Aorta (tissue), 5 donors: ENCODE measurements at regions not wholly inside any gene's neighbourhood (a gene's known extent, or its start where the extent isn't known, plus 50 kb on each side); places are given as distances from the start of the nearest gene placed in this dataset.

Experiments used
- ATAC-seq: fragments of 200-7000 bp; cut with Tn5 transposase; one replicate; pipeline ENCODE4 v1.9.1; 2022; ENCODE audit warnings: moderate library complexity; ENCODE audit not compliant: low FRiP score
- DNase-seq, 2 donors: peaks; one replicate each; pipeline ENCODE4 v3.0.0-alpha.2; 2020
- H3K27ac ChIP-seq, 2 donors: one replicate each; pipeline ENCODE4 v1.5.1; 2013; ENCODE audit warnings: low read length in 2 of 2, mild to moderate bottlenecking in 2 of 2, moderate library complexity in 2 of 2, control low read depth in 1 of 2, inconsistent platforms in 1 of 2, low read depth in 1 of 2
- H3K27me3 ChIP-seq, 2 donors: one replicate each; pipeline ENCODE4 v1.6.1; 2013; ENCODE audit warnings: control low read depth in 1 of 2, low read length in 1 of 2, mild to moderate bottlenecking in 1 of 2, moderate library complexity in 1 of 2; ENCODE audit not compliant: insufficient read depth in 2 of 2, control insufficient read depth in 1 of 2
- H3K36me3 ChIP-seq, 2 donors: one replicate each; pipeline ENCODE4 v1.6.1; 2013; ENCODE audit warnings: control low read depth in 1 of 2, low read length in 1 of 2, mild to moderate bottlenecking in 1 of 2; ENCODE audit not compliant: insufficient read depth in 2 of 2, control insufficient read depth in 1 of 2
- H3K4me1 ChIP-seq, 2 donors: one replicate each; pipeline ENCODE4 v1.6.1; 2013; ENCODE audit warnings: low read length in 2 of 2, control low read depth in 1 of 2, mild to moderate bottlenecking in 1 of 2, moderate library complexity in 1 of 2; ENCODE audit not compliant: insufficient read depth in 2 of 2, control insufficient read depth in 1 of 2
- H3K4me3 ChIP-seq, 2 donors: one replicate each; pipeline ENCODE4 v1.5.1; 2013; ENCODE audit warnings: low read length in 2 of 2, control low read depth in 1 of 2, mild to moderate bottlenecking in 1 of 2
- H3K9me3 ChIP-seq: one replicate; pipeline ENCODE4 v1.6.1; 2013; ENCODE audit warnings: mild to moderate bottlenecking, low read length; ENCODE audit not compliant: control insufficient read depth
- WGBS, 2 donors: extraction: QIAGEN DNeasy Blood & Tissue Kit; methylation state at CpG; one replicate each; pipeline ENCODE4 v1.1.7; 2013; 5-methylcytosine and 5-hydroxymethylcytosine counted together
- intact Hi-C, 2 donors: fragments of 100-400 bp; cut with DNase I; formaldehyde crosslinking; loops; one replicate each; pipeline versions ENCODE4 v1.14.2 to v1.15.0; 2022
- donor health status: healthy with polysubstance abuse.
- donor health status: Bipolar disorder and iron deficiency.
- donor health status: DM: no; HTN: no; CAD: no.
- donor health status: DM: no; HTN: no; CAD: no.
- donor health status: DM: yes; HTN: yes; CAD: no.

GRCh38 chr4:11287055-11287454 is 141.6 kb downstream of the HS3ST1 start:
- Histone ChIP-seq H3K4me3 (no peak overlapping the region), H3K27ac (no peak overlapping the region), H3K36me3 (no peaks in the 10 kb centered on the region), H3K4me1 (no peaks in the 10 kb centered on the region), H3K9me3 (peaks cover 1% of the 10 kb centered on the region), H3K27me3 (no peaks in the 10 kb centered on the region)
- intact Hi-C loops: no loop called here
- 84 to 92% methylated on average over 2 of the region's 2 CpGs for WGBS, 2 donors
- DNase-seq: no peak
- ATAC-seq: no peak

GRCh38 chr4:11286533-11286932 is 142.2 kb downstream of the HS3ST1 start:
- H3K4me3 ChIP-seq: no peak overlapping the region
- WGBS, 2 donors: 60 to 68% methylated on average over 2 of the region's 2 CpGs
- intact Hi-C loops: no loop called here

GRCh38 chr4:11281720-11282119 is 147.0 kb downstream of the HS3ST1 start:
- no peaks in the 10 kb centered on the region for H3K36me3 ChIP-seq
- intact Hi-C loops: no loop called here
- ATAC-seq: no peak

More at GRCh38 chr4:11286533-11286932, 142.2 kb downstream of the HS3ST1 start:
- no peaks in the 10 kb centered on the region for H3K27me3 ChIP-seq
- H3K27ac ChIP-seq: no peak overlapping the region
- no peaks in the 10 kb centered on the region for H3K36me3 ChIP-seq
- peaks cover 1% of the 10 kb centered on the region for H3K9me3 ChIP-seq
- no peaks in the 10 kb centered on the region for H3K4me1 ChIP-seq
- ATAC-seq (no peak), DNase-seq (no peak)

GRCh38 chr4:11271263-11271662 is 157.4 kb downstream of the HS3ST1 start:
- Histone ChIP-seq H3K4me1 (no peaks in the 10 kb centered on the region), H3K27ac (no peak overlapping the region), H3K27me3 (no peaks in the 10 kb centered on the region), H3K9me3 (peaks cover 5% of the 10 kb centered on the region), H3K4me3 (no peak overlapping the region), H3K36me3 (no peaks in the 10 kb centered on the region)
- ATAC-seq: no peak
- intact Hi-C loops: no loop called here
- no peak for DNase-seq
- WGBS, 2 donors: 65 to 78% methylated on average over 4 of the region's 4 CpGs

More at GRCh38 chr4:11281720-11282119, 147.0 kb downstream of the HS3ST1 start:
- WGBS, 2 donors: 24 to 37% methylated on average over 1 of the region's 1 CpG
- Histone ChIP-seq H3K4me1 (no peaks in the 10 kb centered on the region), H3K27ac (no peak overlapping the region), H3K9me3 (peaks cover 3% of the 10 kb centered on the region), H3K27me3 (no peaks in the 10 kb centered on the region), H3K4me3 (no peak overlapping the region)
- DNase-seq: no peak

- H3K9me3 ChIP-seq: peaks cover 5% of the 10 kb centered on the region
- H3K27me3 ChIP-seq: no peaks in the 10 kb centered on the region
- DNase-seq (no peak), ATAC-seq (no peak)
- no peak overlapping the region for H3K27ac ChIP-seq
- H3K36me3 ChIP-seq: no peaks in the 10 kb centered on the region
- WGBS, 2 donors: 91 to 93% methylated on average over 2 of the region's 2 CpGs
- intact Hi-C loops: no loop called here
- no peaks in the 10 kb centered on the region for H3K4me1 ChIP-seq
- H3K4me3 ChIP-seq: no peak overlapping the region
Observed at GRCh38 chr4:11268149-11268548, 160.5 kb downstream of the HS3ST1 start.

GRCh38 chr4:11264841-11265240 is 163.9 kb downstream of the HS3ST1 start:
- WGBS, 2 donors: 3% methylated on average over 1 of the region's 1 CpG
- H3K9me3 ChIP-seq: peaks cover 2% of the 10 kb centered on the region

GRCh38 chr4:11264346-11264745 is 164.3 kb downstream of the HS3ST1 start:
- ATAC-seq (no peak), DNase-seq (no peak)
- H3K4me3 ChIP-seq: no peak overlapping the region
- H3K4me1 ChIP-seq: no peaks in the 10 kb centered on the region
- intact Hi-C loops: no loop called here
- H3K27ac ChIP-seq: no peak overlapping the region
- peaks cover 2% of the 10 kb centered on the region for H3K9me3 ChIP-seq
- H3K36me3 ChIP-seq: no peaks in the 10 kb centered on the region
- H3K27me3 ChIP-seq: no peaks in the 10 kb centered on the region

More at GRCh38 chr4:11264841-11265240, 163.9 kb downstream of the HS3ST1 start:
- intact Hi-C loops: no loop called here
- ATAC-seq (no peak), DNase-seq (no peak)
- Histone ChIP-seq H3K4me3 (no peak overlapping the region), H3K27ac (no peak overlapping the region), H3K36me3 (no peaks in the 10 kb centered on the region), H3K27me3 (no peaks in the 10 kb centered on the region), H3K4me1 (no peaks in the 10 kb centered on the region)

GRCh38 chr4:11263208-11263607 is 165.5 kb downstream of the HS3ST1 start:
- 45 to 97% methylated on average over 1 of the region's 1 CpG for WGBS, 2 donors
- intact Hi-C loops: no loop called here
- peaks cover 2% of the 10 kb centered on the region for H3K9me3 ChIP-seq
- DNase-seq: no peak
- no peak for ATAC-seq
- H3K27ac ChIP-seq: no peak overlapping the region
- H3K36me3 ChIP-seq: no peaks in the 10 kb centered on the region
- H3K4me1 ChIP-seq: no peaks in the 10 kb centered on the region
- no peak overlapping the region for H3K4me3 ChIP-seq
- H3K27me3 ChIP-seq: no peaks in the 10 kb centered on the region

- H3K36me3 ChIP-seq: no peaks in the 10 kb centered on the region
- ATAC-seq (no peak), DNase-seq (no peak)
- H3K27ac ChIP-seq: no peak overlapping the region
- H3K27me3 ChIP-seq: no peaks in the 10 kb centered on the region
- no peak overlapping the region for H3K4me3 ChIP-seq
- intact Hi-C loops: no loop called here
- no peaks in the 10 kb centered on the region for H3K9me3 ChIP-seq
- H3K4me1 ChIP-seq: no peaks in the 10 kb centered on the region
- 95 to 96% methylated on average over 7 of the region's 7 CpGs for WGBS, 2 donors
Observed at GRCh38 chr4:11261066-11261850, 167.4 kb downstream of the HS3ST1 start.
